NCI-H2171 (cell line): ENCODE measurements at regions not wholly inside any gene's neighbourhood (a gene's known extent, or its start where the extent isn't known, plus 50 kb on each side); places are given as distances from the start of the nearest gene placed in this dataset.

Experiments
- DNase-seq: peaks from one replicate; lab custom pipeline; 2025; lab: John Stamatoyannopoulos, UW

GRCh38 chr16:65545413-65545956, 423.6 kb upstream of the CDH11 start:
- DNase-seq, result no peak

- DNase-seq, result no peak
Observed at GRCh38 chr16:65543781-65544740, 422.2 kb upstream of the CDH11 start.

- DNase-seq, result no peak
Observed at GRCh38 chr16:65541646-65542045, 419.8 kb upstream of the CDH11 start.

- no peak for DNase-seq
Observed at GRCh38 chr16:65540901-65541300, 419.0 kb upstream of the CDH11 start.

- no peak for DNase-seq
Observed at GRCh38 chr16:65538976-65539375, 417.1 kb upstream of the CDH11 start.

- no peak for DNase-seq
Observed at GRCh38 chr16:65537336-65537735, 415.5 kb upstream of the CDH11 start.

GRCh38 chr16:65534121-65534528, 412.3 kb upstream of the CDH11 start:
- DNase-seq, result no peak

- no peak for DNase-seq
Observed at GRCh38 chr16:65532846-65533245, 411.0 kb upstream of the CDH11 start.

- DNase-seq, result no peak
Observed at GRCh38 chr16:65532258-65532657, 410.4 kb upstream of the CDH11 start.

GRCh38 chr16:65531475-65531874, 409.6 kb upstream of the CDH11 start:
- no peak for DNase-seq

- DNase-seq, result no peak
Observed at GRCh38 chr16:65525707-65526106, 403.8 kb upstream of the CDH11 start.

GRCh38 chr16:65524997-65525396, 403.1 kb upstream of the CDH11 start:
- no peak for DNase-seq

GRCh38 chr16:65524231-65524630, 402.4 kb upstream of the CDH11 start:
- DNase-seq, result no peak

- no peak for DNase-seq
Observed at GRCh38 chr16:65523283-65523944, 401.6 kb upstream of the CDH11 start.

GRCh38 chr16:65522412-65522811, 400.5 kb upstream of the CDH11 start:
- DNase-seq, result no peak

- no peak for DNase-seq
Observed at GRCh38 chr16:65521633-65522328, 399.9 kb upstream of the CDH11 start.

GRCh38 chr16:65519402-65519801, 397.5 kb upstream of the CDH11 start:
- DNase-seq, result no peak

GRCh38 chr16:65515193-65515592, 393.3 kb upstream of the CDH11 start:
- DNase-seq, result no peak

GRCh38 chr16:65510850-65511249, 389.0 kb upstream of the CDH11 start:
- no peak for DNase-seq

- no peak for DNase-seq
Observed at GRCh38 chr16:65510241-65510640, 388.4 kb upstream of the CDH11 start.

- DNase-seq, result no peak
Observed at GRCh38 chr16:65509172-65509571, 387.3 kb upstream of the CDH11 start.

GRCh38 chr16:65500919-65501318, 379.1 kb upstream of the CDH11 start:
- no peak for DNase-seq
